ENCODE measurements at regions not wholly inside any gene's neighbourhood (a gene's known extent, or its start where the extent isn't known, plus 50 kb on each side); places are given as distances from the start of the nearest gene placed in this dataset.
"Not testable (repeated sequence)": the region's sequence is repeated elsewhere in the genome, so short reads cannot be mapped to it uniquely, and the experiment has no call there.

GRCh38 chr11:22078063-22078462, 114.8 kb upstream of the ANO5 start:
- no peaks in the 10 kb centered on the region for H3K4me1 Mint-ChIP-seq
- no peak overlapping the region for H3K27ac Mint-ChIP-seq
- no peaks in the 10 kb centered on the region for H3K36me3 Mint-ChIP-seq
- peaks cover 4% of the 10 kb centered on the region for H3K9me3 Mint-ChIP-seq
- H3K27me3 Mint-ChIP-seq: no peaks in the 10 kb centered on the region
- no peak overlapping the region for H3K4me3 Mint-ChIP-seq
- no peak for ATAC-seq

DNA sequence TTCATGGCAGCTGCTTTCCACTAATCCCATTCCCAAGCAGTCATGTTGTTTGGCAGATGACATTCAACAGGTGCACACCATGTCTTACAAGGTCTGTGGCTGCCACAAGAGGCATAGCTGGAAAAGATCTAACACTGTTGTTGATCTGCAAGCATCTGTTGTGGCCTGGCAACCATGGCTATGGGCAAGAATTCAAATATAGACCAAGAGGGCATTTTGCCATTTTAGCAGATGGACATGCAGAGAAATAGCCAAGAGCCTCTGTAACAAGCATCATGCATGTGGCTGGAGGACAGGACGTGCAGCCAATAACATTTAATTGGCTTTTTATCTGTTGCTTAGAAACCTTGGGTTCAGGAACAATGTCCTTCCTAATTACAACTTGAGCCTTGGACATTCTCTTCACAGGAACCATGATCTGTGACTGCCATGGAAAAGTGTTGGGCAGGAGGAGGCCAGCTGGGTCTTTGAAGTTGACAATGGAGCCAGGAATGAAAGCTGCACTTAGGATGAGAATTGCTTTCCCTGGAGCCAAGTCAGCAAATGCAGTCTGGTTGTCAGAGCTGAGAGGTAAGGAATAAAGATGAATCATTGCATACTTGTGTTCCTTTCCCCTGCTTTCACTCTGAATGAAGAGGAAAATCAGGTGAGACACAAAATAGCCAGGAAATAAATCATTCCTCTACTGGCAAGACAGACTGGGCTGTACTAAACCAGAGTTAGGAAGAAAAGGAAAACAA, 113.6 kb upstream of the ANO5 start:
- ATAC-seq: no peak
- Mint-ChIP-seq H3K4me1 (no peaks in the 10 kb centered on the region), H3K27me3 (no peaks in the 10 kb centered on the region)

GRCh38 chr11:22082178-22082577, 110.7 kb upstream of the ANO5 start:
- H3K27me3 Mint-ChIP-seq: no peaks in the 10 kb centered on the region
- H3K4me1 Mint-ChIP-seq: no peaks in the 10 kb centered on the region
- peaks cover 2% of the 10 kb centered on the region for H3K9me3 Mint-ChIP-seq
- H3K36me3 Mint-ChIP-seq: no peaks in the 10 kb centered on the region
- no peak for ATAC-seq
- H3K4me3 Mint-ChIP-seq: no peak overlapping the region
- H3K27ac Mint-ChIP-seq: no peak overlapping the region

More for the DNA sequence above, 113.6 kb upstream of the ANO5 start:
- Mint-ChIP-seq H3K27ac (no peak overlapping the region), H3K36me3 (no peaks in the 10 kb centered on the region), H3K4me3 (no peak overlapping the region), H3K9me3 (peaks cover 2% of the 10 kb centered on the region)

GRCh38 chr11:22082788-22083187, 110.1 kb upstream of the ANO5 start:
- H3K27ac Mint-ChIP-seq: no peak overlapping the region
- no peak overlapping the region for H3K4me3 Mint-ChIP-seq
- no peaks in the 10 kb centered on the region for H3K27me3 Mint-ChIP-seq
- H3K4me1 Mint-ChIP-seq: no peaks in the 10 kb centered on the region
- ATAC-seq: no peak
- H3K9me3 Mint-ChIP-seq: no peaks in the 10 kb centered on the region
- no peaks in the 10 kb centered on the region for H3K36me3 Mint-ChIP-seq

GRCh38 chr11:22084056-22084455, 108.8 kb upstream of the ANO5 start:
- no peaks in the 10 kb centered on the region for H3K4me1 Mint-ChIP-seq
- H3K27ac Mint-ChIP-seq: no peak overlapping the region
- peaks cover 4% of the 10 kb centered on the region for H3K9me3 Mint-ChIP-seq
- H3K27me3 Mint-ChIP-seq: no peaks in the 10 kb centered on the region
- no peak for ATAC-seq
- H3K4me3 Mint-ChIP-seq: no peak overlapping the region
- no peaks in the 10 kb centered on the region for H3K36me3 Mint-ChIP-seq

DNA sequence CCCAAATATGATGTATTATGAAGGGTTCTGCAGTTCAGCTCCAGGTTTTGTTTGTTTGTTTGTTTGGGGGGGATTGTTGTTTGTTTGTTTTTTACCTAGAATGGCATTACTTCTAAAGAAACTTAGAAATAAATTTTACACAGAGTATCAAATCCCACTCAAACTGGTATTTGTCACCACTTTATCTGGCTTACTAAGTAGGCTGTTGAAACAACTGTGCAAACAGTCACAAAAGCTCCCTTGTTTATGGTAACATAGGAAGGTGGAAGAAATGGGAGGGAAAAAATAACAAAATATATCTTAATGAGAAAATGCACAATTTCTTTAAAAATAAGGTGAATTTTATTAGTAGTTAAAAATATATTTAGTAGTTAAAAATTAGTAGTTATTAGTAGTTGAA, 108.3 kb upstream of the ANO5 start:
- Mint-ChIP-seq H3K27ac (no peak overlapping the region), H3K9me3 (peaks cover 4% of the 10 kb centered on the region), H3K36me3 (no peaks in the 10 kb centered on the region), H3K27me3 (no peaks in the 10 kb centered on the region), H3K4me1 (no peaks in the 10 kb centered on the region), H3K4me3 (no peak overlapping the region)
- ATAC-seq: no peak

DNA sequence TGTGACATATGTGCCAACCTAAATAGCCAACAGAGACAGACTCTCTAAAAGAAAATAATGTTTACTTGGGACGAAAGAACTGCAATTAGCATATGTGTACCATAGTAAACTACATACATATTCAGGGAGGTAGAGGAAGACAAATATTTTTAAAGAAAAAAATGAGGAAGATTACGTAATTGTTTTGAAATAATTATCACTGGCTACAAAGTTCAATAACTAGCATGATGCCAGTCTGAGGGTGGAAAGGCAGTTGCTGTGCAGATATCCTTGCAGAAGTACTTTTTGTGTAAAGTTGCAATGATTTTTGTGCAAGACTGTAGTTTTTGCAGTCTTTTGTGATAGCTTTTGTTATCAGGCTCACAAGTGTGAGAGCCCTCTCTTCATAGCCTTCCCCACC, 103.3 kb upstream of the ANO5 start:
- H3K9me3 Mint-ChIP-seq: peaks cover 4% of the 10 kb centered on the region
- H3K27me3 Mint-ChIP-seq: no peaks in the 10 kb centered on the region
- no peaks in the 10 kb centered on the region for H3K36me3 Mint-ChIP-seq
- ATAC-seq: no peak
- no peaks in the 10 kb centered on the region for H3K4me1 Mint-ChIP-seq
- H3K27ac Mint-ChIP-seq: no peak overlapping the region
- no peak overlapping the region for H3K4me3 Mint-ChIP-seq

- Mint-ChIP-seq H3K27me3 (no peaks in the 10 kb centered on the region), H3K4me1 (no peaks in the 10 kb centered on the region), H3K36me3 (no peaks in the 10 kb centered on the region), H3K27ac (no peak overlapping the region), H3K9me3 (peaks cover 3% of the 10 kb centered on the region), H3K4me3 (no peak overlapping the region)
- no peak for ATAC-seq
Measured at GRCh38 chr11:22106566-22106965, 86.3 kb upstream of the ANO5 start.

DNA sequence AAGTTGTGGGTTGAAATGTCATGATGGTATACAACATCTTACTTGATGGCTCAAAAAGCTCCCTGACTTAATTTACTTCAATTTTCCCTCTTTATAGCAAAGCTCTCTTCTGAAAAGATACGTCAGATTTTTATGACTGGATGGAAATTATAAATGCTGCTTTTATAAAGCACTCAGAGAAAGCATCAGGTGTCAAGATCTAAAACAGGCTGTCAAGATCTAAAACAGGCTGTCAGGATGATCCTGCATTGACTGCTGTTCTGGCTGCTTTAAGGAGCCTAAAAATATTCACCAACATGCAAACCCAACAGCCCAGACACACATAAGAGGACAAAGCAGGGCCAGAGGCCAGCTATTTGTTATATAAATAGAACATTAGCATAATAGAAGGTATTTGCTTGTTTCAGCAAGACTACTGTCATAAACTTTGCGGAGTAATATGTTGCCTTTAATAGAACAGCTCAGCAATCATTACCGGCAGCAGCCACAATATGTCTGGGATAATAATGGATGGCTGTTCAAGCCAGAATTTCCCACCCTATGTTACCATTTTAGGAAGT, 77.3 kb upstream of the ANO5 start:
- Mint-ChIP-seq H3K9me3 (peaks cover 10% of the 10 kb centered on the region), H3K36me3 (no peaks in the 10 kb centered on the region), H3K4me3 (no peak overlapping the region), H3K4me1 (no peaks in the 10 kb centered on the region), H3K27me3 (no peaks in the 10 kb centered on the region), H3K27ac (no peak overlapping the region)
- ATAC-seq: no peak

DNA sequence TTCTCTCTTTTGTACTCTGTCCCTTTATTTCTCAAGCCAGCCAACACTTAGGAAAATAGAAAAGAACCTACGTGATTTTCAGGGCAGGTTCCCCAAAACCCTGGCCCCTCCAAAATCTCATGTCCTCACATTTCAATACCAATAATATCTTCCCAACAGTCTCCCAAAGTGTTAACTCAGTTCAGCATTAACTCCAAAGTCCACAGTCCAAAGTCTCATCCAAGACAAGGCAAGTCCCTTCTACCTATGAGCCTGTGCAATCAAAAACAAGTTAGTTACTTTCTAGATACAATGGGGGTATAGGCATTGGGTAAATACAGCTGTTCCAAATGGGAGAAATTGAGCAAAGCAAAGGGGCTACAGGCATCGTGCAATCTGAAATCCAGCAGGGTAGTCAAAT, 64.9 kb upstream of the ANO5 start:
- peaks cover 21% of the 10 kb centered on the region for H3K9me3 Mint-ChIP-seq
- not testable (repeated sequence) for H3K4me1 Mint-ChIP-seq, H3K27ac Mint-ChIP-seq, H3K36me3 Mint-ChIP-seq, ATAC-seq, H3K27me3 Mint-ChIP-seq, H3K4me3 Mint-ChIP-seq

DNA sequence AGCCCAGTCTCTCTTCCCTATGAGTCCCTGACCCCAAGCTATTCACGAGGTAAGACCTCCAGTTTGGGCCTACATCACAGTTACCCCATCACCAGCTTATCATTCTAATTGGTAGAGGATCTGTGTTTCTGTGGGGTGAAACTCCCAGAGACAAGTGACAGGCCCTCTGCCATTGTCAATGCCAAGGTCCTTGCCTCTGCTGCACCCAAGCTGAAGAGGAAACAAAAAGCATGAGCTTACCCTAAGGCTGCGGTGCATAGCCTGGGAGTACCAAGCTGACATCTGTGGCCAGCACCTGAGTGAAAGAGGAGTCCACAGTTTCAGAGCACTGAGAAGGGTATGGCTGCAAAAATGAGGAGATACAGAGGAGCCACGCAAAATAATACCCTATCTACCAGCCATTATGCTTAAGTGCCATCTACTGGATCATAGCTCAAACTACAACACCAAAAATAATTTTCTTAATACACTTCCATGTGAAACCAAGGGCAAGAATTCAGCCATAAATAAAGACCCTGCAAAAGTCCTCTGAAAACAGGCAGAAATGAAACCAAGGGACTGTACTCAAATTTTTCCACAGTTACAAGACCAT, 62.3 kb upstream of the ANO5 start:
- Mint-ChIP-seq H3K9me3 (peaks cover 28% of the 10 kb centered on the region), H3K4me3 (no peak overlapping the region), H3K36me3 (no peaks in the 10 kb centered on the region), H3K27ac (no peak overlapping the region), H3K27me3 (no peaks in the 10 kb centered on the region), H3K4me1 (no peaks in the 10 kb centered on the region)
- no peak for ATAC-seq

GRCh38 chr11:22133776-22134175, 59.1 kb upstream of the ANO5 start:
- ATAC-seq: no peak
- Mint-ChIP-seq H3K9me3 (peaks cover 19% of the 10 kb centered on the region), H3K4me1 (no peaks in the 10 kb centered on the region), H3K27me3 (no peaks in the 10 kb centered on the region), H3K4me3 (no peak overlapping the region), H3K36me3 (no peaks in the 10 kb centered on the region), H3K27ac (no peak overlapping the region)

DNA sequence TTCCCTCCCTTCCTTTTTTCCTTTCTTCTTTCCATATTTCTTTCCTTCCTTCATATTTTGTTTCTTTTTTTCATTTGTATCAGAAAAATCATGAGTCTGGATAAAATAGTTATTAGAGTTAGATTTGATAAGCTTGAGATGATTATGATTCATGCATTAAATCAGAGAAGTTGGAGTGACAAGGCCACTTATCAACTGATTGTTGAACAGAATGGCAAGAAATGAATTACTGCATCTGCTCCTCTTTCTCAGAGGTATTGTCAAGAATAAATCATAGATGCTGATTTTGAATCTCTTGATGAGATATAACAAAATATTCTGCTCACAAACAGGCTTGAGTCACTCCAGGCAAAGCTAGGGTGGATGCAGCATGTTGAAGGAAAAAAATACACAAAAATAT, 54.6 kb upstream of the ANO5 start:
- ATAC-seq: no peak
- Mint-ChIP-seq H3K36me3 (no peaks in the 10 kb centered on the region), H3K27me3 (no peaks in the 10 kb centered on the region), H3K4me1 (no peaks in the 10 kb centered on the region), H3K27ac (no peak overlapping the region), H3K4me3 (no peak overlapping the region), H3K9me3 (peaks cover 15% of the 10 kb centered on the region)

Measured in stimulated activated memory B cell treated with anti-CD40 and anti-IgM and Interleukin-4, amounts not matched to agents 10 μg/mL and 1 μg/mL and 100 μg/mL, for 72 hours (primary cell).